ENCODE measurements at regions not wholly inside any gene's neighbourhood (a gene's known extent, or its start where the extent isn't known, plus 50 kb on each side); places are given as distances from the start of the nearest gene placed in this dataset.

DNA sequence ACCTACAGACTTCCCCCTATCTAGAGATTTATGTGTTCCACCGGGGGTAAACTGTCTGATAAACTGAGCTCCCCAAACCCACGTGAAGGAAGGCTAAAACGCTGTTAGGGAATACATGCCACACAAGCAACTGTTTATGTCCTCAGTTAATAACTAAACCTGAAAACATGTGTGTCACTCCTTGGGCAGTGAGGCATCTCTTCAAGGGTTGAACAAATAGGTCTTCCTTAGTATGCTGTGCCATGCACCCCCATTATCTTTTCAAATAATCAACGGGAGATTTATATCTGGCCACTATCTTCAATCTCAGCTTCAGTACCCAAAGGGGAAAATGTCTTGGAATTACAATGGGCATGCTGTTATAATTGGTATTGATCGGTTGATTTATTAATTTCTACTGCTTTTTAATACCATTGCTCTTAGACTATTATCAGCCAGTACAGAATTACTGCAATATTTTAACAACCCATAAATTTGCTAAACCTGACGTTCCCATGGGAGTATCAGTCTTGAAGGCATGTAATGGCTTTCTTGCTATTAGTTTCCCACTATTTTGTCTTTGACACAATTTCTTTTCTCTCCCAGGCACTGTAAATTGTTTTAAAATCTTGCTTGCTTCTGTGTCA is 279.2 kb upstream of the P2RY1 start:
- H3K9me3 ChIP-seq (ENCODE audit: control insufficient read depth, insufficient read depth, low read length): no peaks in the 10 kb centered on the region; the same call in 1 of the 2 replicates
- 0 out of 2 replicates have a peak, but pooled peaks cover 3% of the 10 kb centered on the region for H3K36me3 ChIP-seq (ENCODE audit: insufficient read depth, low read length)
- H3K9ac ChIP-seq (ENCODE audit: low read depth, low read length): no peak overlapping the region
- H3K4me1 ChIP-seq (ENCODE audit: insufficient read depth, low read length): no peaks in the 10 kb centered on the region

DNA sequence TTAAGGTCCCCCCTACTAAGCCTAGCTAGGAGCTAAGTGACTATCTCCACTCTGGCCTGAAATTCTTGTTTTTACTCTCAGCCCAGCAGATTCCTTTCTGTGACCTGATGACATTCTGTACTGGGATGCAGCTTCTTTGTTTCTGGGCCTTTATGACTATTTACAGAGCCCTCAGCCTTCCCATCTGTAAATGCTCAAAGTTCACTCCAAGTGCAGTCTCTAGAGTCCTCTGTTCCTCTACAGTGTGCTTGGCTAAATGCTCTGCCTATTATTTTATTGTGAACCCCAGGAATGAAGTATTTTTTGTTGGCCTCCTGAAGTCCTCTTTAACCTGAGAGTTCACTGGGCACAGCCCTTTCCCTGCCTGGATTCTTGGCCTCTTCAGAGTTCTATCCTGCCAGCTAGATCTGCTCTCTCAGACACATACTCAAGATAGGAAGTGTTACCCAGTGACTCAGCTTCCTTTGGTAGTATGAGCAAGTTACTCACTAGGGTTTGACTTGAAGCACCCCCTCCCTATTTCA is 278.1 kb upstream of the P2RY1 start:
- Histone ChIP-seq H3K4me1 (ENCODE audit: insufficient read depth, low read length) (no peaks in the 10 kb centered on the region), H3K9ac (ENCODE audit: low read depth, low read length) (no peak overlapping the region), H3K9me3 (ENCODE audit: control insufficient read depth, insufficient read depth, low read length) (no peaks in the 10 kb centered on the region; the same call in 1 of the 2 replicates), H3K36me3 (ENCODE audit: insufficient read depth, low read length) (0 out of 2 replicates have a peak, but pooled peaks cover 3% of the 10 kb centered on the region)

DNA sequence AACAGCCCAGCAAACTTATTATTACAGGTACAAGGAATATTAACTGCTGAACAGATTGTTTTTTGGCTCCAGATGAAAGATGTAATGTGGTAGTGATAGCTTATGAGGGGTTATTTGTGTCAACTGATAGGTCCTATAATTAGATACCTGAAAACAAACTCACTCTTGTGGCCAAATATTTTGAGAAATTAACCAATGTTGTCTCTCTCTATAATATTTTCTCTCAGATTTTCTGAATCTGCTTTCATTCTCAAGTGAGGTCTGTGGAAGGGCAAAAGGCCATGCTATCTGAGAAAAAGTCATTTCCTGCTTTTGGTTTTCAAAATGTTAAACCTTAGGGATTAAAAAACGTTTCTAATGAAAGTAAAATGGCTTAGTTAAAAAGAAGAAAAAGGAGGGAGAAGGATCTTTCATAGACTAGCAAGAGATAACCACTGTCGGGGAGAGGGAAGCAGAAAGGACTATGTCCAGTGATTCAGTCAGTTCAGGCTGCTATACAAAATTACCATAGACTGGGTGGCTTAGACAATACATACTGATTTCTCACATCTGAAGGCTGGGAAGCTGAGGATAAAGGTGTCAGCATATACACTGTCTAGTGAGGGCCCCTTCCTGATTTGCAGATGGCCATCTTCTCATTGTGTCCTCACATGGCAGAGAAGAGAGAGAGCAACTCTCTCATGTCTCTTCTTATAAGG is 277.5 kb upstream of the P2RY1 start:
- Histone ChIP-seq H3K9me3 (ENCODE audit: control insufficient read depth, insufficient read depth, low read length) (no peaks in the 10 kb centered on the region; the same call in 1 of the 2 replicates), H3K36me3 (ENCODE audit: insufficient read depth, low read length) (0 out of 2 replicates have a peak, but pooled peaks cover 3% of the 10 kb centered on the region), H3K9ac (ENCODE audit: low read depth, low read length) (no peak overlapping the region), H3K4me1 (ENCODE audit: insufficient read depth, low read length) (no peaks in the 10 kb centered on the region)

DNA sequence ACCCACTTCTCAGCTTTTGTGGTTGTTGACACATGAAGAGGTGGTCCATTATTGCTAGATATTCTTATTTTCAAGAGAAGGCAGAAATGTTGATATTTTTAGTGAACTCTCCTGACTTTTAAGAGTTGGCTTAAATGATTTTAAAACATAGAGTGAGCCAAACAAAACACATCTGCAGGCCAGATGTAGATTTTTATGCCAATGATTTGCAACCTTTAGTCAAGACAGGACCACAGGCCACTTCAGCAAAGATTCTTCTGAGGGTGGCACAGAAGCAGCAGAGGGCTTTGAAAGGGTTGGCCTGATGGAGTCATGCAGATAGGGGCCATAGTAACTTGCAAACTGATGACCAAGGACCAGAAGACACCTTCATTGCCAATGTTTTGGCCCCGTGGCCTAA is 276.5 kb upstream of the P2RY1 start:
- H3K9me3 ChIP-seq (ENCODE audit: control insufficient read depth, insufficient read depth, low read length): no peaks in the 10 kb centered on the region; the same call in 1 of the 2 replicates
- no peak overlapping the region for H3K9ac ChIP-seq (ENCODE audit: low read depth, low read length)
- 0 out of 2 replicates have a peak, but pooled peaks cover 3% of the 10 kb centered on the region for H3K36me3 ChIP-seq (ENCODE audit: insufficient read depth, low read length)
- no peaks in the 10 kb centered on the region for H3K4me1 ChIP-seq (ENCODE audit: insufficient read depth, low read length)

DNA sequence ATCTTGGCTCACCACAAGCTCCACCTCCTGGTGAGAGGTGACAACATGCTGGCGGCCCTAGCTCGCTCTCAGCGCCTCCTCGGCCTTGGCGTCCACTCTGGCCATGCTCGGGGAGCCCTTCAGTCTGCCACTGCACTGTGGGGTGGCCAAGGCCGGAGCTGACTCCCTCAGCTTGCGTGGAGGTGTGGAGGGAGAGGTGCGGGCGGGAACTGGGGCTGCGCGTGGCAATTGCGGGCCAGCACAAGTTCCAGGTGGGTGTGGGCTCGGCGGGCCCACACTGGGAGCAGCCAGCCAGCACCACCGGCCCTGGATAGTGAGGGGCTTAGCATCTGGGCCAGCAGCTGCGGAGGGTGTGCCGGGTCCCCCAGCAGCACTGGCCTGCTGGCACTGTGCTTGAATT is 275.7 kb upstream of the P2RY1 start:
- Histone ChIP-seq H3K36me3 (ENCODE audit: insufficient read depth, low read length) (0 out of 2 replicates have a peak, but pooled peaks cover 3% of the 10 kb centered on the region), H3K9ac (ENCODE audit: low read depth, low read length) (no peak overlapping the region)

DNA sequence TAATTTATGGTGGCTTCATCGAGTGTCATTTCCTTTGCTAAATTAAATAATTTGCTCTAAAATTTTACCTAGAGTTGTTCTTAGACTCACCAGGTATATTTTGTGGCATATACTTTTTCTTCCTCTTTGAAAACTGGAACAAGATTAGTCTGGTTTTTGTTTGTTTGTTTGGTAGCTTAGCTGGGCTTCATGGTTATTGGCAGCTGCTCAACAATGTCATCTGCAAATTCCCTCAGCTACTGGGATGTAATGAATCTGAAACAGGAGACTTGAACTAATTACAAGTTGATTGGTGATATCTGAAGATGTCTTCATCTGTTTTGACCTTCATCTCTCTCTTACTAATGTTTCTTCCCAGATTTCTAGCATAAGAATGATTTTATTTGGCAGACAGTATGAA is 270.5 kb upstream of the P2RY1 start:
- H3K9ac ChIP-seq (ENCODE audit: low read depth, low read length): no peak overlapping the region
- H3K36me3 ChIP-seq (ENCODE audit: insufficient read depth, low read length): no peaks in the 10 kb centered on the region
- H3K4me1 ChIP-seq (ENCODE audit: insufficient read depth, low read length): no peaks in the 10 kb centered on the region
- no peaks in the 10 kb centered on the region for H3K9me3 ChIP-seq (ENCODE audit: control insufficient read depth, insufficient read depth, low read length)

More for the DNA sequence above, 275.7 kb upstream of the P2RY1 start:
- Histone ChIP-seq H3K9me3 (ENCODE audit: control insufficient read depth, insufficient read depth, low read length) (no peaks in the 10 kb centered on the region; the same call in 1 of the 2 replicates), H3K4me1 (ENCODE audit: insufficient read depth, low read length) (no peaks in the 10 kb centered on the region)

DNA sequence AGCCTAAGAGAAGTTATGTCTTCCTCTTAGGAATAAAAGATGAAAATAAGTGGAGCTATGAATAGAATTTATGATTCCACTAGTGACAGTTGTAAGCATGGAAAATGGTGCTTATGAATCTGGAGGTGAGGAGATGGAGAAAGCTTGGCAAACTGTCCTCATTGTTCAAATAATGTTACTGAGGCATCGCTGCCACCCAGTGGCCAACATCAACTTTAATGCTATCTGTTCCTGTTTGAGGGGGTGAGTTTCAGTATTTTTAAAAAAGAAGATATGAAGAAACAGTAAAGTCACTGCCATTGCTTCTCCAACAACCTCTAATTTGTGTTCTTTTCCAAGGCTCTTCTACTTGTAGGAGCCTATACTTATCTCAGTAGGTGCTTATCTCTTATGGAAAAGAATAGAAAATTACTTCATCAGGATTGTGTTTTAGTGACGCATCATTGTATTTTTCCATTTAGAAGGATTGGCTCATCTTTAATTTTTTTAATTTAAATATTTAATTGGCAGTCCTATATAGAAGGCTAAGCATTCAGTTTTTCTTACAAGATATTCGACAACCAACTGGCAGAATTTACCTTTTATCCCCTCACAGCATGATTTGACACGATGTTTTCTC is 260.4 kb upstream of the P2RY1 start:
- Histone ChIP-seq H3K9me3 (ENCODE audit: control insufficient read depth, insufficient read depth, low read length) (no peaks in the 10 kb centered on the region), H3K9ac (ENCODE audit: low read depth, low read length) (no peak overlapping the region), H3K36me3 (ENCODE audit: insufficient read depth, low read length) (no peaks in the 10 kb centered on the region), H3K4me1 (ENCODE audit: insufficient read depth, low read length) (no peaks in the 10 kb centered on the region)

DNA sequence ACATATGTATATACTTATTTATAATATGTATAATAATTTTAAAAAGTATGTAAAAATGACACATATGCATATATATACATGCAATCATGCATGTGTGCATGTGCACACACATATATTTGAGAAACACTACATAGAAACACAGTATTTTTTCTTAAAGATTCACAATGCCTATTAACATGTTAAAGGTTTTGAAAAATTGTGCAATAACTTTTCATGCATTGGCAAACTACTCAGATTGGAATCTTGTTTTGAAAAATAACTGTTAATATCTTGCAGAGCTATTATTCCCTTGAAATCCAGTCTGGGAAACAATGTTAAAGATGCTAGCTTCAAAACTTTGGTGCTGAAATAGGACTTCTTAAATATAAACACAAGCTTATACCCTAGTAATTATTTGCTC is 256.2 kb upstream of the P2RY1 start:
- Histone ChIP-seq H3K9me3 (ENCODE audit: control insufficient read depth, insufficient read depth, low read length) (no peaks in the 10 kb centered on the region), H3K36me3 (ENCODE audit: insufficient read depth, low read length) (no peaks in the 10 kb centered on the region), H3K4me1 (ENCODE audit: insufficient read depth, low read length) (peaks cover 4% of the 10 kb centered on the region; the same call in 1 of the 2 replicates), H3K9ac (ENCODE audit: low read depth, low read length) (no peak overlapping the region)

DNA sequence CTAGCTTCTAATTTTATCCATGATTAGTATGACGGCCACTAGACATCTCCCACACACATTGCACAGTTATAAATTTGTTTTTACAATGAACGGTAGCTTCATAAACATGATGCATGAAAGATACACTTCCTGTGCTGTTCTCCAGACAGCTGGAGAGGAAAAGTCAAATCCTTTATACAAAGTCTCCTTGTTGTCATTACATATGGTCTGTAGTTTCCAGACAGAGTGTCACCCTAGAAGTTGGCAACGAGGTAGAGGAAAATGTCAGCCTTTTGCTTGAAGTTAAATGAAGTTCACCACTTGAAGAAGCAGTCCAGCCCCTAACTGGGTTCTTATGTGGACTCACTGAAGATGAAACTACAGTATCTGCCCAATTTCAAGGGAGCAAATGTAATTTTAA is 253.0 kb upstream of the P2RY1 start:
- no peaks in the 10 kb centered on the region for H3K9me3 ChIP-seq (ENCODE audit: control insufficient read depth, insufficient read depth, low read length)

DNA sequence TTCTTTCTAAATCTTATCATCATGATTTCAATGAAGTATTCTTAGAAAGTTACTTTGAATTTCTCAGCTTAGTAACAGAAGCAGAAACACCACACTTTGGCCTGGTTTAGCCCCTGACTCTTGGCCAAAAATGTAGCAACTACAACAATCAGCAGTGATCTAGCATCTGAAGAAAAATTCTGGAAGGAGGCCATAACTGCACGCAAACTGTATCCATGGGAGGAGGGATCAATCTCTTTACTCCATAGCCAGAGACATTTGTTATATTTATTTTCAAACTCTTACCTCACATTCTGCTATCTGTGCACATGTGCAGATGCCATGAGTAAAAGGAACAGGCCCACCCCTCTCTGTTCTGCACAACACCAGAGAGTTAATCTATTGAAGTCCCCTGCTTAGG is 251.0 kb upstream of the P2RY1 start:
- Histone ChIP-seq H3K9me3 (ENCODE audit: control insufficient read depth, insufficient read depth, low read length) (no peaks in the 10 kb centered on the region), H3K9ac (ENCODE audit: low read depth, low read length) (no peak overlapping the region), H3K4me1 (ENCODE audit: insufficient read depth, low read length) (peaks cover 4% of the 10 kb centered on the region; the same call in 1 of the 2 replicates), H3K36me3 (ENCODE audit: insufficient read depth, low read length) (no peaks in the 10 kb centered on the region)

More for the DNA sequence above, 253.0 kb upstream of the P2RY1 start:
- peaks cover 4% of the 10 kb centered on the region; the same call in 1 of the 2 replicates for H3K4me1 ChIP-seq (ENCODE audit: insufficient read depth, low read length)
- no peaks in the 10 kb centered on the region for H3K36me3 ChIP-seq (ENCODE audit: insufficient read depth, low read length)
- H3K9ac ChIP-seq (ENCODE audit: low read depth, low read length): no peak overlapping the region

DNA sequence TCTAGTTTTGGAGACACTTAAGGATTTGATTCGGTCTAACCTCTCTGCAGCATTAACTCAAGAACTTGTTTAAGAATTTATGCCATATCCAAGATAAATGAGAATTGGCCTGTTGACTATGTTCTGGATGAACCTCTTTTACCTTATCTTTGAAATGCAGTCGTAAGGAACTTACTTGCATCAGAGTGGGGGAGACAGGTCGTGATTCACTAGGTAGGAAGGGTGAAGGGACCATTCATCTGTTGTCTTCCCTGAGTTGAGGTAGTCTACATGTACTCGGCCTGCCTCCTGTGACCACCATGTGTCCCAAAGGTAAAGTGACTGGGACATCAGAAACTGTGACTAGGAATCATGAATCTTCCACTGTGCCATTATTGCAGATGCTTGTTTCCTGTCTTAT is 248.0 kb upstream of the P2RY1 start:
- H3K9ac ChIP-seq (ENCODE audit: low read depth, low read length): no peak overlapping the region
- no peaks in the 10 kb centered on the region for H3K36me3 ChIP-seq (ENCODE audit: insufficient read depth, low read length)
- H3K9me3 ChIP-seq (ENCODE audit: control insufficient read depth, insufficient read depth, low read length): no peaks in the 10 kb centered on the region
- peaks cover 4% of the 10 kb centered on the region; the same call in 1 of the 2 replicates for H3K4me1 ChIP-seq (ENCODE audit: insufficient read depth, low read length)

DNA sequence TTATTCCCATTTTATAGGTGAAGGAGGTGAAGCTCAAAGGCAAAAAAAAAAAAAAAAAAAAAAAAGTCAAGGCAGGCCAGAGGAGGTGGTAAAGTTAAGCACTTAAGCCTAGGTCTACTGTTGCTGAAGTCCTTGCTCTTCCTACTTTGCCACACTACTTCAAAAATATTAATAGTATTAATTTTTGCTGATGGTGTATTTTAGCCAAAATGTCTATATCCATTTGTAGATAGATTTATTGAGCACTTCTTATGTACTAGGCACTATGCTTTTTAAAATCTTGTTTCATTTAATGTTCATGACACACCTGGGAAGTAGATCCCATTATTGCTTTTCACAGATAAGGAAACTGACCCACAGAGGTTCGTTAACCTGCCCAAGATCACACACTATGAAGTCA is 247.1 kb upstream of the P2RY1 start:
- H3K4me1 ChIP-seq (ENCODE audit: insufficient read depth, low read length): no peaks in the 10 kb centered on the region
- H3K9me3 ChIP-seq (ENCODE audit: control insufficient read depth, insufficient read depth, low read length): no peaks in the 10 kb centered on the region

DNA sequence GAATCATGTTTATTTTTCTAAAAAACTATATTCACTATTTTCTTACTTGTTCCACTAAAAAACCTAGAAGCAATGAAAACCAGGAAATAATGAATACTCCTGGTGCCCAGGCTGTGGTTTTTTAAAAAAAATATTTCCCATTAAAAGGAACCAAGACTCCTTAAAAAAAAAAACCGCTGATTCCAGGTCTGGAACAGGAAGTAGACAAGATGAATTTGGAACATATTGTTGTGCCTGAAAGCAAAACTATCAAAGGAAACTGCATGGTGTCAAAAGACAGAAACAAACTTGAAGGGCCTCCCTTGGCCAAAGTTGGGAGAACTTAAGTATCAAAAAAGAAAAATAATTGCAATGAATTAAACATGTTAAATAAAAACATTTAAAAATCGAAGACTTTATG is 245.3 kb upstream of the P2RY1 start:
- Histone ChIP-seq H3K9ac (ENCODE audit: low read depth, low read length) (no peak overlapping the region), H3K36me3 (ENCODE audit: insufficient read depth, low read length) (no peaks in the 10 kb centered on the region), H3K9me3 (ENCODE audit: control insufficient read depth, insufficient read depth, low read length) (no peaks in the 10 kb centered on the region), H3K4me1 (ENCODE audit: insufficient read depth, low read length) (no peaks in the 10 kb centered on the region)

More for the DNA sequence above, 247.1 kb upstream of the P2RY1 start:
- no peaks in the 10 kb centered on the region for H3K36me3 ChIP-seq (ENCODE audit: insufficient read depth, low read length)
- no peak overlapping the region for H3K9ac ChIP-seq (ENCODE audit: low read depth, low read length)

DNA sequence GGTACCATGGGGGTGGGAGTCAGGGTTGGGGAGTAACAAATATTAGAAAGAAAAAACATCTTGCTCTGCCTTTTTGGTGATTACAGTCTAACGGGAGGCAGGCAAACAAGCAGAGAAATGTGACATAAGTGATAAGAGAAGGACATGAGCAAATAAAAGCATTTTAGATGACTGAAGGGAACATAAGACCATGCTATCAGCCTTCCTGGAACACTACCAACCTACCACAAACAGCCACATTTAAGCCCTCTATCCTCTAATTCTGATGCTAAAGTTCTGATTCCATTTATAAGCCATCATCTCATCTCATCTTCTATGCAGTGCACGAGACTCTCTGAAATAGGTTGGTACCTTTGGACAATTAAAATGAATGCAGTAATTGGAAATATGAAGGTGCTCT is 243.4 kb upstream of the P2RY1 start:
- H3K9ac ChIP-seq (ENCODE audit: low read depth, low read length): no peak overlapping the region
- H3K36me3 ChIP-seq (ENCODE audit: insufficient read depth, low read length): no peaks in the 10 kb centered on the region
- no peaks in the 10 kb centered on the region for H3K9me3 ChIP-seq (ENCODE audit: control insufficient read depth, insufficient read depth, low read length)
- peaks cover 6% of the 10 kb centered on the region for H3K4me1 ChIP-seq (ENCODE audit: insufficient read depth, low read length)

All from ES-I3 (cell line).